Right ventricle myocardium superior (tissue), 1 donor: ENCODE measurements at regions not wholly inside any gene's neighbourhood (a gene's known extent, or its start where the extent isn't known, plus 50 kb on each side); places are given as distances from the start of the nearest gene placed in this dataset.
A peak's percentile ranks its signal among the peaks of the same experiment; 100 is the strongest.

Experiments used
- ATAC-seq: fragments of 200-7000 bp; cut with Tn5 transposase; one replicate; pipeline ENCODE4 v1.9.1; 2020; ENCODE audit warnings: mild to moderate bottlenecking; ENCODE audit not compliant: poor library complexity
- DNase-seq: peaks from one replicate; pipeline ENCODE4 v3.0.0-alpha.2; 2020
- intact Hi-C: fragments of 100-400 bp; cut with DNase I; formaldehyde crosslinking; loops from one replicate; pipeline ENCODE4 v1.11.2; 2022
- donor health status: DM: no; HTN: yes; CAD: no; lungs with severe emphysema.

DNA sequence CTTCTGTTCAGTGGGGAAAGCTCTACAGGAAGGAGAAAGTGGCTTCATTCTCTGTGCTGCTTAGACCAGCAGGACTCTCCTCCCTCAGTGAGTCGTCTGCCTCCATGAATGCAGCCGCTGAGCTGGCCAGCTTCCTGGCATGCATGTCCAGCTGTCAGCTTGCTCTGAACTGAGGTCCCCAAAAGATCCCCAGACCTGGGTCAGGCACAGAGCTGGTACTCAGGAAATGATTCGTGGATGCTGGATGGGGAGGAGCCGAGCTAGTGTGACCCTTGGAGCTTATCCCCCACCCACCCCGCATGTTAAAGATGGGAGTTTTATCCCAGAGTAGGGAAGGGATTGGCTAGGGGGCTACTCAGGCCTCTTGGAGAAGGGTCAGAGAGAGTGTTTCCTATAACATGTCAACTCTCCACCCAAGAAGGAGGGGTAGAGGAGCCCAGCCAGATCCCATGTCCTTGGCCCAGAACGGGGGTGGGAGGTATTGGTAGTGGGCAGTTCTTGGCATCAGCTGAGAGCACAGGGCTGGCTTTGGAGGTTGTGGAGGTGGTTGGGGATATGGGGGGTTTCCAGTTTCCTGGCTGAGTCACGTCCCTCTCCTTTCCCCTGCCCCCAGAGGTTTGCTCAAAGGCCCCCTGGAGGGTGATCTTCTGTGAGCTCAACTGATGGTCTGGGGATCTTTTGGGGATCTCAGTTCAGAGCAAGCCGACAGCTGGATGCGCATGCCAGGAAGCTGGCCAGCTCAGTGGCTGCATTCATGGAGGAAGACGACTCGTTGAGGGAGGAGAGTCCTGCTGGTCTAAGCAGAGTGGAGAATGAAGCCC is 110.1 kb downstream of the FOXD2 start:
- intact Hi-C loops, result no loop called here
- DNase-seq (no peak), ATAC-seq (no peak)

DNA sequence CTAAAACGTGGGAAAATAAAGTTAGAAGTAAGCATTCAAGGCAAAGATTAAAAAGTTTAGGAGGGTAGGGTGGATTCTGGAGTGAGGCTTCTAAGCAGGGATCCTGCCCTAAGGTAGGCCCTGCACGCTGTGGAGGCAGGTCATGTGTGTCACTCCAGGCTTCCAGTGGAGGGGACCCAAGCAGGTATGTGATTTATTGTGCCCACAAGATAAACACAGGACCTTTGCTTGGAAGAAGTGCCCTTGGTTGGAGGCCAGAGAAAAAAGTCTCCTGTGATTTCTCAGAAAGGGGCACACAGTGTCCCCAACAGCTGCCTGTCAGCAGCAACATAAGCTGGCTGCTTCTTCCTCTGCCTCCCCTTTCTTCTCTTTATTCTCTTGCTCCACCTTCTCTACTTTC is 110.8 kb downstream of the FOXD2 start:
- intact Hi-C loops, result no loop called here
- no peak for ATAC-seq

DNA sequence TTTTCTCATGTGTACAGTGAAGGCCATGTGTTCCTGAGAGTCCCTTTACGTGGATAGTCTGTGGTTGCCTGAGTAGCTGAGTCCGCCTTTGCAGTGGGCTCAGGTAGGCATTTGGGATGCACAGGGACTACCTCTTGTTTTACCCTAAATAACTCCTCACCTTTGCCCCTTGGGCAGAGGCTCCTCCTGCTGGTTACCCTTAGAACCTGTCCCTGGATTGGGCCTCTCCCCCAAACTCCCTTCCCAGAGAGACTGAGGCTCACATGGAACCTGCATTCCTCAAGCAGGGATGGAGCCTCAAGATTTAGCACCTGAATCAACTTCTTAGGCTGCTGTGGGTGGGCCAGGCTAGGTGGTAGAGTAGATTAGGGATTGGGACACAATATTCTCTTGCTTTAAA is 111.7 kb downstream of the FOXD2 start:
- ATAC-seq (no peak), DNase-seq (no peak)
- intact Hi-C loops, result no loop called here

More for the DNA sequence above, 110.8 kb downstream of the FOXD2 start:
- DNase-seq, result no peak

DNA sequence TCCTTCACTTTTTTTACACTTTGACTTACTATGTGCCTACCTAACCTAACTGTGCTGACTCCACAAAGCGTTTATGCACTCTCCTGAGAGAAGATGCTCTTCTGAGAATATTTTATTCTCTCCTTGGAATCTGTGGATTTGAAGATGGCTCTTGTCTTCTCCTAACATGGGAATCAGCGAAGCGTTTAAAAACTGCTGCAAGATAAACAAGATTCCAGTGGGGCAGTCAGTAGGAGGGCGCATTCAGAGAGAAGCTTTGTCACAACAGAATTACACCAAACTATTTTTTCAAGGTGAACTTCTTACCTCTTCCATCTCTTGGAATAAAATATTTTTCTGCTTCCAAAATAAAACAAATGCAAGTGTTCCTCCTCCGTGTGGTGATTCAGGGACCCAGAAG is 113.1 kb downstream of the FOXD2 start:
- intact Hi-C loops, result no loop called here
- no peak for DNase-seq
- ATAC-seq, result no peak

DNA sequence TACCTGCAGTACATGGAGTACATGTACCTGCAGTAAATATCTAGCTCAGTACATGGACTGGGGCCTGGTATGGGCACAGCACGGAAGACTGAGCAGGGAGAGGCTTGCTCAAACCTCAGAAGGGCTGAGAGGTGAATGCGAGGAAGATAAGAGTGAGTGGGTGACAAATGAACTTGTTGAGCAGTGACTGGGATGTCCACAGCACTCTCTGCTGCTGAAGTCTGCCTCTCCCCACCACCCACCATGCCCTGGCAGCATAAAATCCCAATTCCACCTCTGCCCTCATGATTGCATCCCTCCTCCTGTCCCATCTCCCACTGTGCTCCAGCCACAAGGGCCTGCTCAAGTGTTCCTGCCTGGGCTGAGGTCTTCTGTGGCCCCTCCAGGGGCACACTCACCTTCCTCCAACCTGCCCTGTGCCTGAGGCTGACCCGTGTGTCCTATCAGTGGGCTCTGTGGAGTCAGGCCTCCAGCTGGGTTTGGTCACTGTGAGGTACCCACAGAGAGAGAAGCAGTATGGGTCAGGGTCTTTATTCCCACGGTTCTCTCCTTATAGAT is 114.2 kb downstream of the FOXD2 start:
- ATAC-seq (no peak), DNase-seq (no peak)
- intact Hi-C loops, result no loop called here

DNA sequence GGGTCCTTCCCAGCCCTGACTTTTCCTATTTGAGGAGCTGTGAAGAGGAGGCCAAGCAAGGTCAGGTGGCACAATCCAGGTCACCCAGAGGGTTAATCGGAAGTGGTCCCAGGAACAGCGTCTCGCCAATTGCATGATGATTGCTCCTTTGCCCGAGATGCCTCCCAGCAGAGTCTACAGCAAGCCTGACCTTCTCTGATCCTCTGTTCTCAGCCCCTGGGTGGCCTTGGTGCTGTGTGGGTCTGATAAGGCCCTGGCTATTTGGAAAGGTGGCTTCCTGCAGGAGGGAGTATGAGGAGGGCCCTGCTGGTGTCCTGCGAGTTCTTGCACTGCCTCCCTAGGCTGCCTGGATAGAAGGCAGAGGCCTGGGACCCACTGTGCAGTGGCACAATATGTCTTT is 116.2 kb downstream of the FOXD2 start:
- intact Hi-C loops, result no loop called here
- ATAC-seq, result no peak
- DNase-seq, result no peak

DNA sequence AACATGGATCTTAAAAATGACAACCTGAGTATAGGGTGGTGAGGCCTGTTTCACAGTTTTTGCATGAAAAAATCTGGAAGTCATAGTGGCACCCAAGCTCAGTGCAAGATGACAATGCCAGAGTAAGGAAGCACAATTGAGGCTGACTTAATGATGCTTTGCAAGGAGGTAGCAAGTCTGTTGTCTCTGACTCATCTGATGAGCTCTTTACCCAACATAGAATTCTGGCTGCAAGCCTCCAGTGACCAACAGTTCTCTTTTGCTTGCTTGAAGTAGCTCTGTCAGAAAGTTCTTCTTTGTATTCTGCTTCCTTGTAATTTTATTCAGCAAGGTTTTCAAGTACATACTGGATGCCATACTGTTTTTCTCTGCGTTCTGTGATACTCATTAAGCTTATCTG is 117.1 kb downstream of the FOXD2 start:
- no peak for DNase-seq
- intact Hi-C loops, result no loop called here
- no peak for ATAC-seq

DNA sequence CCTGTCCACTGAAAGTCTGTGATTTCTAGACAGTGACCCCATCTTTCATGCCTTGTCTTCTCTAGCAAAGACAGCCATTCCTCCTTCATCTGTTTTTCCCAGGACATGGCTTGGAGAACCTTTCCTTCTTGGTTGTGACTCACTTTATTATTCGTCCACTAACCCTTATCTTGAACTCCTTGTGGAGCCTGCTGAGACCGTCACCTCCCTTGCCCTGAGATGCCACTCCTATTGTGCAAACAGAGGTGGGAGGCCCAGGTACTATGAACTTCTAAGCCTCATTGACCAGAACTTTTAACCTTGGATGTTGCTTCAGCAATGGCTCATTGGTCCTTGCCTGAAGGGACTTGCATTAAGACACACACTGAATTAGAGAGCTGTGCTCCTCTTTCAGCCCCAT is 117.5 kb downstream of the FOXD2 start:
- no peak for DNase-seq
- intact Hi-C loops, result no loop called here
- no peak for ATAC-seq

DNA sequence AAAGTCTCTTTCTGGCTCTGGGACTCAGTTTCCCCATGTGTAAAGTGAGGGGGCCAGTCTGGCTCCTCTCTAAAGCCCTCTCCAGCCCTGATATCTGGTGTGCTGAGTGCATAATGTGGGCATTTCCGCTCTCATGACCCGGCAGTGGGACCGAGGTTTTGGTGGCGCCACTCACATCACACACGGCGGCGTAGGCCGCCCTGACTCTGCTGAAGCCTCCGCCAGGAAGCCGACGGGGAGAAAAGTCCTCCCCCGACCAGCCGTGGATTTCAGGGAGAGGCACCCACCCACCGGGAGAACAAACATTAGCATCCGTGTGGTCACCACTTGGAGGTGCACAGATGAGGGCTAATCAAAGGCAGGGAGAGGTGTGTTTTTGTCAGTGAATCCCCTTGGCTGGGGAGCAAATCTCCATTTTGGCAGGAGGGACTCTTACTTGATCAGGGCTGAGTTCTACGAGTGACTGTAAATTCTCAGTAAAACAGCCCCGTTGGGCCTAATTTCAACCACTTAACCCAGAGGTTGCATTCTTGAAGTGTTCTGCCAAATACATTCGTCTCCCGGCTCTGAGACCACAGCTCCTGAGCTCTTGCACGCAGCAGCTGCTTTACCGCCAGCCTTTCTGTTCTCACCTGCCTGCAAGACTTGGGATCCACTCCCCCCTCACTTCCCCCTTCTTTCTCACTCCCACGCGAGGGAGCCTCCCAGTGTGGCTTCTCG is 118.2 kb downstream of the FOXD2 start:
- intact Hi-C loops, result no loop called here
- DNase-seq, result no peak
- no peak for ATAC-seq

DNA sequence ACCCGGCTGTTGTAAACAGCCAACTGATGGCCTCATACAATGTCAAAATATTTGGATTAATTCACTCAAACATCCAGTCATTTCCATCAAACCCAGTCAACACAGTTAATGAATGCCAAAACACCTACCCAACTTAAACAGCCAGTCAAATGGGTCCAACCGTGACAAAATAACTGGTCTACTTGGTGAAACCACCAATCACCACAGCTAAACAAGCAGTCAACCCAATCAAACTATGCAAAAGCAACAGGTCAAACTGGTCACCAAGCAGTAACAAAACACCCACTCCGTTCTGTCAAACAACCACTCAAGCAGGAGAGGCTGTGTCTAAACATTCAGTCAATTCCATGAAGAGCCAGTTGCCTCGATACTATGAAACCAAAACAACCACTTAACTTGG is 119.2 kb downstream of the FOXD2 start:
- ATAC-seq, result no peak
- intact Hi-C loops, result no loop called here
- DNase-seq, result no peak

DNA sequence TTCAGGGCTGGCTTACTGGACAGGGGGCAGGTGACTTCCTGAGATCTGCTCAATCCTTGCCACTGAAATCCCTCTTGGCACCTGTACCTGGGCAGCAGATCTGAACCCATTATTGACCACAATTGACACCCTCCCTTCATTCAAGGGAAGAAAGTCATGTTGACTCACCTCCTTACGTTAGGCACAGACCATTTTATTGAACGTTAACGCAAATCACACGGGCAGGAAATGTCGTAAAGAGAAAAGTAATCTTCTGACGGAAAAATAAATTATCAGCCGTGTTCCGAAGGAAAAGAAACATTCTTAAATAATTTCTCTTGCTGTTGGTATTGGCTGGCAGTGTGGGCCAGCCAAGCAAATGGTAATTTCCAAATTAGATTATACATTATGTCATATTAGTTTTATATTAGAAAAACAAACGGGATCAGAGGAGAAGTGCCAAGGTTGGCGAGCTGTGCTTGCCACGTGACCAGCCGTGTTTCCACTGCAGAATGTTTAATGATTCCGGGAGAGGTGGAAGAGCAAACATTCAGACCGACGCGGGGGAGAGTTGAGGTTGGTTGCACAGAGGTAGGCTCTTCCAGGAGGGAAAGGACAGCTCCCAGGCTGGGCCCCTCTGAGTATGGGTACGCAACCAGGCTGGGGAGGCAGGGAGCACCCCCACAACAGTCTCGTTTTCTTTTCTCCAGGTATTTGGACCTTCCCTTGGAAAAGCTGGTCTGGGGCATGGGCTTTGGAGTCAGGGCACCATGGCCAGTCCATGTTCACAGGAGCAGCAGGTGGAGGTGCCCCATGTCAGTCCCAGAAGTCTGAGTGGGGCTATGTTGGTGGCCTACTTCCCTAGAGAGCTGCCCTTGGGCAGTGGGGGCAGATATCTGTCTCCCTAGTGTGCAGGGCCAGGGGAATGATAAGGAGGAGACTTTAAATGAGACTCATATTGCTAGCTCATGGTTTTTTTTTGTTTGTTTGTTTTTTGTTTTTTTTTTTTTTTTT is 121.1 kb downstream of the FOXD2 start:
- DNase-seq (no peak), ATAC-seq (no peak)
- intact Hi-C loops, result no loop called here

DNA sequence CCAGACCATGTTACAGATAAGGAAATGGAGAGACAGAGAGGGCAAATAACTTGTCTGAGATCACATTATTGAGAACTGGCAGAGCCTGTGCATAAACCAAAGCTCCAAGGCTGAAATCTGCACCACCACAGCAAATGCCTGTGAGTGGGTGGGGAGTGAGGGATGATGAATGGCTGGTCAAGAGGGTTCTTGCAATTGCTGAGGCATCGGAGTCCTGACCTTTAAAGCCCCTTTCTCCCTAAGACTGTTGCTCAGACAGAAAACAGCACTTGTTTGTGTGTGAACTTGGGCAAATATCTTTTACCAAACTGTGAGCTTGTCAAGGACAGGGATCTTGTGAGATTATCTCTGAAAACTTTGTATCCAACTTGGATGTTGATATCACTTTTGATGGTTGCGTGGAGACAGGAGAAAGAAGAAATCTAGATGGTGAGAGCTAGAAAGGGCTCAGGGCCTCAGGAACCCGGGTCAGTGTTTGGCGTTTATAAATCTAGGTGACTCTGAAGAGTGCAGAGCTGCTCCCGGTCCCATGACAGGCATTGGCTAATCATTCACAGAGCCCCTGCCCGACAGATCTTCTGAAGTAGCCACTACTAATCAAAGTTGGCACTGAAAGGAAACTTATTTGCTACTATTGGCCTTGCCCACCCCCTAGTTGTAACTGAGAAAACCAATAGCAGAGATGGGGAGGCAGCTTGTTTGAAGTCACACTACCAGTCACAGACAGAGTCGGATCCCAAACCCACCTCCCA is 122.3 kb downstream of the FOXD2 start:
- intact Hi-C loops, result no loop called here
- no peak for ATAC-seq
- DNase-seq, result no peak

DNA sequence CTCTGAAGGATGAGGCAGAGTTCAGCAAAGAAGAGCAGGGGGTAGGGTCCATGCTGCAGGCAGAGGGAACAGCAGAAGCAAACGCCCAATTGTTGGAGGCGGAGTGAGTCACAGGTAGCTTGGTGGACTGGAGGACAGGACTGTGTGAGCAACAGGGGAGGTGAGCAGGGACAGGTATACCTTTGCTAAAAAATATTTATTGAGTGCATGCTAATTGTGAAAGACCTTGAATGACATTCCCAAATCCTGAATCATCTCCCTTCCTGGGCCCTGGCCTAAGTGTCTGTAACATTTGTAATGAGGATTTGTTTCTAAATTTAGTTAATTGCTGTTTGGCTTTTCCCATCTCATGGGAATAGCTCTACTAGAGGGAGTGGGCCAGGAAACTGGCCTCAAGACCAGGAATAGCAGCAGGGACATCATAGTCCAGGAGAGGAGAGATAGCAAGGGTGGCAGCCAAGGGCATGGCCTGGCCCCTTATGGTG is 123.7 kb downstream of the FOXD2 start:
- DNase-seq, result no peak
- peak; percentile 29 for ATAC-seq
- intact Hi-C loops, result no loop called here

DNA sequence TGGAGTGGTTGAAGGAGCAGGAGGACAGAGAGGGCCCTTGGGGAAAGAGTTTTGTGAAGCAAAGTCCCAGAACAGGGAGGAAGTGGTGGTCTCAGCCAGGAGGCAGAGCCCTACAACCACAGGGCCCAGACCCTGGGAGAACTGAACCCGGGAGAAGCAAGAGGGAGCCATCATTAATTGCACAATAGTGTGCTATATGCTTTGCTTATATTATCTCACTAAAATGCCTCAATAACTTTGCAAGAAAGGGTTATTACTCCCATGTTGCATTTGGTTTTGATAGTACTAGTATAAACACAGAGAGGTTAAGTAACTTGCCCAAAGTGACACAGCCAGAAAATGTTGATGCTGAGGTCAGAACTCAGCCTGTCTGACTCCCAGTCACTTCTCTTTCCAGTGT is 124.3 kb downstream of the FOXD2 start:
- intact Hi-C loops, result no loop called here
- DNase-seq, result no peak

DNA sequence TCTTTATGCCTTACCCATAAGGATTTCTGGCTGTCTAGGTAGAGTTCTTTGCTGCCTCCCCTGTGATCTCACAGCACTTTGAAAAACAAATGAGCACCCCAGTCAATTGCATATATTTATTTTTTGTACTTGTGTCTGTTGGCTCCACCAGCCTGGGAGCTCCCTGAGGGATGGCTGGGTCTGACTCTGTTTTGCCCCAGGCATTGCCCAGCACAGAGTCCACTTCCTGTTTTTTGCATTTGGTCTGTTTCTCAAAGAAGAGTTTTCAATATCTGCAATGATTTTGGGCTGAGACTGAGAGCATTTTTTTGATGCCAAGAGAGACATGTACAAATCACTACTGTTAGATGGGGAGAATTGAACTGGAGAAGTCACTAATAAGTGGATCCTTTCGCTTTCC is 125.0 kb downstream of the FOXD2 start:
- intact Hi-C loops, result no loop called here
- no peak for DNase-seq
- no peak for ATAC-seq

More for the DNA sequence above, 124.3 kb downstream of the FOXD2 start:
- no peak for ATAC-seq

DNA sequence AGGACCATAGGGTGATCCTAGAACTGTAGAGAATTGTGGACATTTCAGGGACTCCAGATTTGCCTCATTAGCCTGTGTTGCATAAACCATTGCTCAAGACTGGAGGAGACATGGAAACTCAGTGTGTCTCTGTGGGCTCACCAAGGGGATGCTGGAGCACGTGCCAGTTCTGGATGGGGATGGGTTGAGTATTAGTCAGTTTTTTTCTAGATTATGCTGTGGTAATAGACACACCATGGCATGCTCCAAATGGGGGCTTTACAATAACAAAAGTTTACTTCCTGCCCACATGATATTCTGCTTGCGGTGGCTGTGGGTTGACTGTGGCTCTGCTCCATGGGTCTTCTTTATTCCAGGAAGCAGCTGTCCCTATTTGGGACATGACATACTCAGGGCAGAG is 125.4 kb downstream of the FOXD2 start:
- intact Hi-C loops, result no loop called here
- ATAC-seq (no peak), DNase-seq (no peak)

DNA sequence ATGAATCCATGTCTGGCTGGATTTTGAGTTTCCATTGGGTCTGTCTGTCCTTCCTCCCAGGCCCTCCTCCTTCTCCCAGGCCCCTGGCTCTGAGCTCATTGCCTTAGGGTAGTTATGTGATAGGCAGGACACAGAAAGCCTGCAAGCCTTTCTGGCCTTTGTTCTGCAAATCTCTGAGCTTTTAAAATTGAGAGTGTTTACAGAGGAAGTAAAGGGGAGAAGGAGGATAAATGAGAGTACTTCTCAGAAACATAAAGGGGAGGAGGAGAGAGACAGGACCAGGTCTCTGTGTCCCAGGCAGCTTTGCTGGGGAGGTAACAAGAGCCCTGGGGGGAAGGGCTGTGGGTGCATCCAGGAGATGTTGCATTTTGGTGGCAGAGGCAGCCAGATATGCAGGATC is 126.7 kb downstream of the FOXD2 start:
- no peak for DNase-seq
- intact Hi-C loops, result no loop called here
- ATAC-seq, result no peak

DNA sequence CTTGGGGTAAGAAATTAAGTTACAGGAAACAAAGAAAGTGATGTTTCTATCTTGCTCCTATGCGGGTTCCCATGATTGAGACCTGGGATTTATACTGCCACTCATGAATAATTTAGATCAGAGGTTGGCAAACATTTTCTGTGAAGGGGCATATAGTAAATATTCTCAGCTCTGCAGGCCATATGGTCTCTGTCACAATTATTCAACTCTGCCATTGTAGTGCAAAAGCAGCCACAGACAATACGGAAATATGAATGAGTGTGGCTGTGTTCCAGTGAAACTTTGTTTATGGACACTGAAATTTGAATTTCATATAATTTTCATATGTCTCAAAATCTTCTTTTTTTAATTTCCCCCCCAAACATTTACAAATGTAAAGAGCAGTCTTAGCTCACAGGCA is 127.2 kb downstream of the FOXD2 start:
- DNase-seq (no peak), ATAC-seq (no peak)
- intact Hi-C loops, result no loop called here
